ENCODE measurements at regions not wholly inside any gene's neighbourhood (a gene's known extent, or its start where the extent isn't known, plus 50 kb on each side); places are given as distances from the start of the nearest gene placed in this dataset.
"Not testable (repeated sequence)": the region's sequence is repeated elsewhere in the genome, so short reads cannot be mapped to it uniquely, and the experiment has no call there.

DNA sequence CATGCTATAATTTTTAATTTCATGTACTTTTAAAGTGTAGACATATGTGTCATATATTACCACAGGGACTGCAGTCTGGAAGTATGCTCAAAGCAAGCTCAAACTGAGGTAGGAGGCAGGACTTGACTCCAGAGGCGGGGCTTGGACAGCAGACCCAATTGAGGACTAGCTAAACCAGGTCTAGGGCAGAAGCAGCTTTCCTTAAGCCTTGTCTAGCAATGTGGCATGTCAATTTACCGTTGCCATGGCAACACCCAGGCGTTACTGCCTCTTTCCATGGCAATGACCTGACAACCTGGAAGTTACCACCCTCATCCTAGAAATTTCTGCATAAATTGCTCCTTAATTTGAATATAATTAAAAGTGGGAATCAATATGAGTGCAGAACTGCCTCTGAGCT lies 249.2 kb upstream of the CXorf66 start:
- not testable (repeated sequence) for H3F3A ChIP-seq (ENCODE audit: low read depth); H3K9me3 ChIP-seq (ENCODE audit: insufficient read depth, low read depth, low read length); H3K4me3 ChIP-seq (ENCODE audit: low read length, poor library complexity, severe bottlenecking); H3K79me2 ChIP-seq (ENCODE audit: insufficient read depth, low read length); H3K4me1 ChIP-seq (ENCODE audit: insufficient read depth, low read length, poor library complexity, severe bottlenecking); H3K36me3 ChIP-seq (ENCODE audit: insufficient read depth, low read length); H3K27me3 ChIP-seq (ENCODE audit: insufficient read depth, low read length, poor library complexity, severe bottlenecking); H2AFZ ChIP-seq (ENCODE audit: low read length); H3K9ac ChIP-seq (ENCODE audit: low read depth, low read length, poor library complexity, severe bottlenecking); H3K4me2 ChIP-seq (ENCODE audit: low read depth, low read length, poor library complexity, severe bottlenecking); H4K20me1 ChIP-seq (ENCODE audit: insufficient read depth, low read length, poor library complexity, severe bottlenecking); H3K9me2 ChIP-seq (replicated peaks; ENCODE audit: low read depth, low read length)

DNA sequence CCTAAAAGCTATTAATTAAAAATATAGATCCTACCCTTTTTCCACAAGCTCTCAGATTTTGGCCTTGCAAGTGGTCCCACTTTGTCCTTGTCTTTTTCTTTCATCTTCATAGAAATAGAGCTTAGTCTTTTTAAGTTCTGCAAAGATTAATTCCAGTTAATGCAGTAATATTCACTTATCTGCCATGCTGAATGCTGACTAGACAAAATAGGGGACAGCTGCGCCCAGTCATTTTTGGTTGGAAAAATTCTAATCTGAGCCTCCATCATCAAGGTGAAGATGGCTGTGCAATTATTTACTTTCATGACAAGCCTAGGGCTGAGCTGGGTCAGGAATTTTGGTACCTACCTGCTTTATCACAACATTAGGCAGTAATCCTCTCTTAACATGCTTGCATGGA lies 241.3 kb upstream of the CXorf66 start:
- TF ChIP-seq, protein P1, sequence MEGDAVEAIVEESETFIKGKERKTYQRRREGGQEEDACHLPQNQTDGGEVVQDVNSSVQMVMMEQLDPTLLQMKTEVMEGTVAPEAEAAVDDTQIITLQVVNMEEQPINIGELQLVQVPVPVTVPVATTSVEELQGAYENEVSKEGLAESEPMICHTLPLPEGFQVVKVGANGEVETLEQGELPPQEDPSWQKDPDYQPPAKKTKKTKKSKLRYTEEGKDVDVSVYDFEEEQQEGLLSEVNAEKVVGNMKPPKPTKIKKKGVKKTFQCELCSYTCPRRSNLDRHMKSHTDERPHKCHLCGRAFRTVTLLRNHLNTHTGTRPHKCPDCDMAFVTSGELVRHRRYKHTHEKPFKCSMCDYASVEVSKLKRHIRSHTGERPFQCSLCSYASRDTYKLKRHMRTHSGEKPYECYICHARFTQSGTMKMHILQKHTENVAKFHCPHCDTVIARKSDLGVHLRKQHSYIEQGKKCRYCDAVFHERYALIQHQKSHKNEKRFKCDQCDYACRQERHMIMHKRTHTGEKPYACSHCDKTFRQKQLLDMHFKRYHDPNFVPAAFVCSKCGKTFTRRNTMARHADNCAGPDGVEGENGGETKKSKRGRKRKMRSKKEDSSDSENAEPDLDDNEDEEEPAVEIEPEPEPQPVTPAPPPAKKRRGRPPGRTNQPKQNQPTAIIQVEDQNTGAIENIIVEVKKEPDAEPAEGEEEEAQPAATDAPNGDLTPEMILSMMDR (conservative IDR thresholded peaks at IDR 0.05; ENCODE audit: low read length), result no peak
- no peak for TF ChIP-seq EZH2phosphoT487 (IDR thresholded peaks at IDR 0.05; ENCODE audit: borderline replicate concordance)

DNA sequence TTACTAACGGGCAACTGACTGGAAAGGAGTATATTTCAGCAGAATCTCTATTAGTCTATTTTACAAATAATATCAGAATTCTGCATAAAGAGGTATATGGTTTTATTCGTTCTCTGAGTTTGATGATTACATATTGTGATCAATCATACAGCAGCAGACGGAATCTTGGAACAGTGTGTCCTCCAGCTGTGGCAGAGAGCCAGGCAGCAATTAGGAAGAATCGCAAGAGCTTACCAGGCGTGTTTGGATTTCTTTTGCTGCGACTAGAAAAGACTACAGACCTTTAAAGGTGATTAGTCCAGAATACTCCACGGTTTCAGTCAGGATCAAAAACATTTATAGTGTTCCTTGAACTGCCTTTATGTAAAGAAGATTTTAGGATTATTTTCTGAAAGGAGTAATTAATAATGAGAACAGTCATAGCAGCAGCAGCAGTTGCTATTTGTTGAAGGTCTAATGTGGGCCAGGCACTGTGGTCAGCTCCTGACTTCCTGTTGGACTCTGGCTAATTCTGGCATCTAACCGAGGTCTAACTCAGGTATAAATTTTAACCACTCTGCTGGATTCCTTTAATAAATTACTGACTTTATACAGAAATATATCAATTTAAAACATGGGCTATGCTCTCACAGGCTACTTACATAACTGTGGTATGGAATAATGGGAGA lies 225.3 kb upstream of the CXorf66 start:
- no peak overlapping the region for H3K4me2 ChIP-seq (ENCODE audit: low read depth, low read length, poor library complexity, severe bottlenecking)
- H3F3A ChIP-seq (ENCODE audit: low read depth), result no peaks in the 10 kb centered on the region
- no peaks in the 10 kb centered on the region for H3K4me1 ChIP-seq (ENCODE audit: insufficient read depth, low read length, poor library complexity, severe bottlenecking)
- no peaks in the 10 kb centered on the region for H3K9me3 ChIP-seq (ENCODE audit: insufficient read depth, low read depth, low read length)
- H3K9me2 ChIP-seq (replicated peaks; ENCODE audit: low read depth, low read length), result no peaks in the 10 kb centered on the region
- TF ChIP-seq EZH2phosphoT487 (IDR thresholded peaks at IDR 0.05; ENCODE audit: borderline replicate concordance), result no peak
- TF ChIP-seq, protein P1 (conservative IDR thresholded peaks at IDR 0.05; ENCODE audit: low read length), result no peak
- no peaks in the 10 kb centered on the region for H3K27me3 ChIP-seq (ENCODE audit: insufficient read depth, low read length, poor library complexity, severe bottlenecking)
- H3K4me3 ChIP-seq (ENCODE audit: low read length, poor library complexity, severe bottlenecking), result no peak overlapping the region
- H4K20me1 ChIP-seq (ENCODE audit: insufficient read depth, low read length, poor library complexity, severe bottlenecking), result no peaks in the 10 kb centered on the region
- H3K79me2 ChIP-seq (ENCODE audit: insufficient read depth, low read length), result no peaks in the 10 kb centered on the region
- H2AFZ ChIP-seq (ENCODE audit: low read length), result no peak overlapping the region
- H3K36me3 ChIP-seq (ENCODE audit: insufficient read depth, low read length), result no peaks in the 10 kb centered on the region
- no peak overlapping the region for H3K9ac ChIP-seq (ENCODE audit: low read depth, low read length, poor library complexity, severe bottlenecking)

More for the DNA sequence above, 241.3 kb upstream of the CXorf66 start:
- H3K36me3 ChIP-seq (ENCODE audit: insufficient read depth, low read length), result no peaks in the 10 kb centered on the region
- H3K27me3 ChIP-seq (ENCODE audit: insufficient read depth, low read length, poor library complexity, severe bottlenecking), result no peaks in the 10 kb centered on the region
- no peaks in the 10 kb centered on the region for H3K9me3 ChIP-seq (ENCODE audit: insufficient read depth, low read depth, low read length)
- H3K4me2 ChIP-seq (ENCODE audit: low read depth, low read length, poor library complexity, severe bottlenecking), result no peak overlapping the region
- H3K4me3 ChIP-seq (ENCODE audit: low read length, poor library complexity, severe bottlenecking), result no peak overlapping the region
- no peaks in the 10 kb centered on the region for H4K20me1 ChIP-seq (ENCODE audit: insufficient read depth, low read length, poor library complexity, severe bottlenecking)
- H3F3A ChIP-seq (ENCODE audit: low read depth), result no peaks in the 10 kb centered on the region
- no peaks in the 10 kb centered on the region for H3K4me1 ChIP-seq (ENCODE audit: insufficient read depth, low read length, poor library complexity, severe bottlenecking)
- H2AFZ ChIP-seq (ENCODE audit: low read length), result no peak overlapping the region
- H3K9me2 ChIP-seq (replicated peaks; ENCODE audit: low read depth, low read length), result no peaks in the 10 kb centered on the region
- no peak overlapping the region for H3K9ac ChIP-seq (ENCODE audit: low read depth, low read length, poor library complexity, severe bottlenecking)
- no peaks in the 10 kb centered on the region for H3K79me2 ChIP-seq (ENCODE audit: insufficient read depth, low read length)

DNA sequence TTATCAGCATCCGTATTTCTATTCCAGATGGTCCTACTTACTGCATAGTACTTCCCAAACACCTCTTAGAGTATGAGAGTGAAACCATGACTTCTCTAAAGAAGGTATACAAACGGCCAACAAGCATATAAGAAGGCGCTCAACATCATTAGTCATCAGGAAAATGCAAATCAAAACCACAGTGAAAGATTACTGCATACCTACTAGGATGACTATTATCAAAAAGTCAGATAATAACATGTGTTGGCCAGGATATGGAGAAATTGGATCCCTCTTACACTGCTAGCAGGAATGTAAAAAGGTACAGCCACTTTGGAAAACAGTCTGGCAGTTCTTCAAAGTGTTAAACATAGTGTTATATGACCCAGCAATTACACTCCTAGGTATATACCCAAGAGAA lies 215.3 kb upstream of the CXorf66 start:
- Histone ChIP-seq H2AFZ (ENCODE audit: low read length) (no peak overlapping the region), H3F3A (ENCODE audit: low read depth) (no peaks in the 10 kb centered on the region), H3K36me3 (ENCODE audit: insufficient read depth, low read length) (no peaks in the 10 kb centered on the region), H3K27me3 (ENCODE audit: insufficient read depth, low read length, poor library complexity, severe bottlenecking) (no peaks in the 10 kb centered on the region), H3K4me2 (ENCODE audit: low read depth, low read length, poor library complexity, severe bottlenecking) (no peak overlapping the region), H3K4me3 (ENCODE audit: low read length, poor library complexity, severe bottlenecking) (no peak overlapping the region), H3K9me2 (replicated peaks; ENCODE audit: low read depth, low read length) (no peaks in the 10 kb centered on the region), H4K20me1 (ENCODE audit: insufficient read depth, low read length, poor library complexity, severe bottlenecking) (no peaks in the 10 kb centered on the region), H3K9ac (ENCODE audit: low read depth, low read length, poor library complexity, severe bottlenecking) (no peak overlapping the region), H3K9me3 (ENCODE audit: insufficient read depth, low read depth, low read length) (no peaks in the 10 kb centered on the region), H3K4me1 (ENCODE audit: insufficient read depth, low read length, poor library complexity, severe bottlenecking) (no peaks in the 10 kb centered on the region), H3K79me2 (ENCODE audit: insufficient read depth, low read length) (no peaks in the 10 kb centered on the region)
- TF ChIP-seq EZH2phosphoT487 (IDR thresholded peaks at IDR 0.05; ENCODE audit: borderline replicate concordance), result no peak
- TF ChIP-seq, protein P1 (conservative IDR thresholded peaks at IDR 0.05; ENCODE audit: low read length), result no peak
